ENCODE measurements at regions not wholly inside any gene's neighbourhood (a gene's known extent, or its start where the extent isn't known, plus 50 kb on each side); places are given as distances from the start of the nearest gene placed in this dataset.

DNA sequence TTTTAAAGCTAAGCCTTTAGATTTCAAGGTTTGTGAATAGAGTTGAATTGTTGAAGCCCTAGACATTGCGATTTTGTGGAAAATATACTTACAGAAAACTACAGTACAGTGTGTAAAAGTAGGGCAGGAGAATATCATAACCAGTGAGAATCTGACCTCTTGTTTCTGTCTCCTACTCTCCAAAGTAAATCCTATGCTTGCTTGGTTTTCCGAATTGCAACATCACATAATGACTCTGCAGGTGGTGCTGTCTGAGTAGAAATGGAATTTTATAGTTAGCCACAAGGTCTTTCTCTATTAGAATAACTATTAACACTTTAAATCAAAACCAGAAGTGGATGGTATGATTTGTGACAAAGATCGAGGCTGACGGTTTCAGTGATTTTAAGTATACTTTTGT, 505.6 kb downstream of the RAPGEF2 start:
- no peak for DNase-seq (ENCODE audit: low spot score)
- Mint-ChIP-seq H3K36me3 (ENCODE audit: low read depth) (no peaks in the 10 kb centered on the region), H3K4me3 (ENCODE audit: unreplicated experiment) (no peak overlapping the region), H3K27me3 (ENCODE audit: low read depth) (peaks cover 6% of the 10 kb centered on the region), H3K27ac (ENCODE audit: unreplicated experiment) (no peak overlapping the region), H3K4me1 (ENCODE audit: low read depth) (no peaks in the 10 kb centered on the region), H3K9me3 (ENCODE audit: low read depth) (peaks cover 4% of the 10 kb centered on the region)
- TF ChIP-seq, protein P1, sequence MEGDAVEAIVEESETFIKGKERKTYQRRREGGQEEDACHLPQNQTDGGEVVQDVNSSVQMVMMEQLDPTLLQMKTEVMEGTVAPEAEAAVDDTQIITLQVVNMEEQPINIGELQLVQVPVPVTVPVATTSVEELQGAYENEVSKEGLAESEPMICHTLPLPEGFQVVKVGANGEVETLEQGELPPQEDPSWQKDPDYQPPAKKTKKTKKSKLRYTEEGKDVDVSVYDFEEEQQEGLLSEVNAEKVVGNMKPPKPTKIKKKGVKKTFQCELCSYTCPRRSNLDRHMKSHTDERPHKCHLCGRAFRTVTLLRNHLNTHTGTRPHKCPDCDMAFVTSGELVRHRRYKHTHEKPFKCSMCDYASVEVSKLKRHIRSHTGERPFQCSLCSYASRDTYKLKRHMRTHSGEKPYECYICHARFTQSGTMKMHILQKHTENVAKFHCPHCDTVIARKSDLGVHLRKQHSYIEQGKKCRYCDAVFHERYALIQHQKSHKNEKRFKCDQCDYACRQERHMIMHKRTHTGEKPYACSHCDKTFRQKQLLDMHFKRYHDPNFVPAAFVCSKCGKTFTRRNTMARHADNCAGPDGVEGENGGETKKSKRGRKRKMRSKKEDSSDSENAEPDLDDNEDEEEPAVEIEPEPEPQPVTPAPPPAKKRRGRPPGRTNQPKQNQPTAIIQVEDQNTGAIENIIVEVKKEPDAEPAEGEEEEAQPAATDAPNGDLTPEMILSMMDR (IDR thresholded peaks at IDR 0.05), result peak; percentile 20

DNA sequence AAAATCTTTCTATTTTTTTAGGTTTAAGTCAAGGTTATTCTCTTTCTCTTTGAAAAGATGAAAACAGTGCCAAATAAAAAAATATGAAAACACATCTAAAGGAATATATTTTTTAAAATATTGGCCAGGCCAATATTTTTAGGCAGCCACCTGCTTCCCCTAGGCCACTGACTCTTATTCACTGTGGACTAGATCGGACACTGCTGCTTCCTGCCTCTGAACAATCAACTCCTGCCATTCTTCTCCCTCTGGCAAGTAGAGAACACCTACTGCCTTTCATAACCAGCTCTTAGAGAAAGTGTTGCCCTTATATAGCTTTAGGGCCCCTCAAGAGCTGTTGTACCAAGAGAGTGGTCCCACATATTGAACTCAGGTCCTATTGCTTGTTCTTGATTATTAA, 529.2 kb downstream of the RAPGEF2 start:
- TF ChIP-seq, protein P1 (IDR thresholded peaks at IDR 0.05), result no peak
- H3K4me1 Mint-ChIP-seq (ENCODE audit: low read depth), result no peaks in the 10 kb centered on the region
- H3K4me3 Mint-ChIP-seq (ENCODE audit: unreplicated experiment), result no peak overlapping the region
- H3K36me3 Mint-ChIP-seq (ENCODE audit: low read depth), result no peaks in the 10 kb centered on the region
- H3K9me3 Mint-ChIP-seq (ENCODE audit: low read depth), result peaks cover 12% of the 10 kb centered on the region
- peaks cover 13% of the 10 kb centered on the region for H3K27me3 Mint-ChIP-seq (ENCODE audit: low read depth)
- no peak overlapping the region for H3K27ac Mint-ChIP-seq (ENCODE audit: unreplicated experiment)
- no peak for DNase-seq (ENCODE audit: low spot score)

GRCh38 chr4:159639671-159640323, 536.9 kb downstream of the RAPGEF2 start:
- Mint-ChIP-seq H3K4me3 (ENCODE audit: unreplicated experiment) (no peak overlapping the region), H3K27ac (ENCODE audit: unreplicated experiment) (no peak overlapping the region), H3K27me3 (ENCODE audit: low read depth) (peaks cover 9% of the 10 kb centered on the region), H3K36me3 (ENCODE audit: low read depth) (no peaks in the 10 kb centered on the region), H3K9me3 (ENCODE audit: low read depth) (peaks cover under 1% of the 10 kb centered on the region), H3K4me1 (ENCODE audit: low read depth) (no peaks in the 10 kb centered on the region)
- TF ChIP-seq, protein P1 (IDR thresholded peaks at IDR 0.05), result no peak
- no peak for DNase-seq (ENCODE audit: low spot score)

DNA sequence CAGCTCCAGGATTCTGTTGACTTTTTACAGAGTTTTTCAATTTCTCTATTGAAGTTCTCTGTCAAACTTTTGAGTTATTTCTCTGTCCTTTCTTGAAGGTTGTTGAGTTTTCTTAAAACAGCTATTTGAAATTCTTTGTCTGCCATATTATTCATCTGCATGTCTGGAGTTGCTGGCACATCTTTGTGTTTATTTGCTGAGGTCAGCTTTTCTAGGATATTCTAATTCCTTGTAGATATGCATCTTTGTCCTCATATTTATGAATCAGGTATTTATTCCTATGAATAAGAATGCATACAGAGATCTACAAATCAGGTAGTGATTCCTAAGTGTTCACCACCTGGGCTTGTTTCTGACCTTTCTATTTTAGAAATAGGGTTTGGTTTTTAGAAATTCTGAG, 546.4 kb downstream of the RAPGEF2 start:
- Mint-ChIP-seq H3K9me3 (ENCODE audit: low read depth) (peaks cover 16% of the 10 kb centered on the region), H3K27me3 (ENCODE audit: low read depth) (peaks cover 12% of the 10 kb centered on the region), H3K27ac (ENCODE audit: unreplicated experiment) (no peak overlapping the region), H3K36me3 (ENCODE audit: low read depth) (no peaks in the 10 kb centered on the region), H3K4me1 (ENCODE audit: low read depth) (no peaks in the 10 kb centered on the region), H3K4me3 (ENCODE audit: unreplicated experiment) (no peak overlapping the region)
- TF ChIP-seq, protein P1 (IDR thresholded peaks at IDR 0.05), result no peak
- DNase-seq (ENCODE audit: low spot score), result no peak

- peaks cover 9% of the 10 kb centered on the region for H3K27me3 Mint-ChIP-seq (ENCODE audit: low read depth)
- no peak overlapping the region for H3K27ac Mint-ChIP-seq (ENCODE audit: unreplicated experiment)
- H3K36me3 Mint-ChIP-seq (ENCODE audit: low read depth), result no peaks in the 10 kb centered on the region
- H3K4me3 Mint-ChIP-seq (ENCODE audit: unreplicated experiment), result no peak overlapping the region
- peaks cover 11% of the 10 kb centered on the region for H3K9me3 Mint-ChIP-seq (ENCODE audit: low read depth)
- TF ChIP-seq, protein P1 (IDR thresholded peaks at IDR 0.05), result no peak
- no peaks in the 10 kb centered on the region for H3K4me1 Mint-ChIP-seq (ENCODE audit: low read depth)
- DNase-seq (ENCODE audit: low spot score), result no peak
Measured at GRCh38 chr4:159652871-159653270, 550.0 kb downstream of the RAPGEF2 start.
